OCI-M1 (cell line): ENCODE measurements at regions not wholly inside any gene's neighbourhood (a gene's known extent, or its start where the extent isn't known, plus 50 kb on each side); places are given as distances from the start of the nearest gene placed in this dataset.

Experiments used
- DNase-seq: peaks from one replicate; lab custom pipeline; 2025; lab: John Stamatoyannopoulos, UW

GRCh38 chr18:78113136-78113939 is 863.7 kb downstream of the GALR1 start:
- no peak for DNase-seq

DNA sequence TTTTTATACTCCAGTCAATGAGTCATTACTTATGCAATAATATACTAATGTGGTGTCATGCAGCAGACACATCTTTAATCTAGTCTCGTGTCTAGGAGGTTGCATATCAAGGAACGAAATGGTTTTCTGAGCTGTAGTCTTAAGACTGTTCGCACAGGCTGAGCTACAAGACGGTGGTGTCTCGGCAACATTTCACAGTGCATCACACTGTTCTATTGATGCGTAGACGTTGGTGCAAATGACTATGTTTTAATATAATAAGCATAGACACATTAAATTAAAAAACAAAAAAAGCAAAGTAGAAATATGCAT is 864.2 kb downstream of the GALR1 start:
- DNase-seq, result no peak

GRCh38 chr18:78115896-78116561 is 863.6 kb upstream of the SALL3 start:
- DNase-seq, result no peak

DNA sequence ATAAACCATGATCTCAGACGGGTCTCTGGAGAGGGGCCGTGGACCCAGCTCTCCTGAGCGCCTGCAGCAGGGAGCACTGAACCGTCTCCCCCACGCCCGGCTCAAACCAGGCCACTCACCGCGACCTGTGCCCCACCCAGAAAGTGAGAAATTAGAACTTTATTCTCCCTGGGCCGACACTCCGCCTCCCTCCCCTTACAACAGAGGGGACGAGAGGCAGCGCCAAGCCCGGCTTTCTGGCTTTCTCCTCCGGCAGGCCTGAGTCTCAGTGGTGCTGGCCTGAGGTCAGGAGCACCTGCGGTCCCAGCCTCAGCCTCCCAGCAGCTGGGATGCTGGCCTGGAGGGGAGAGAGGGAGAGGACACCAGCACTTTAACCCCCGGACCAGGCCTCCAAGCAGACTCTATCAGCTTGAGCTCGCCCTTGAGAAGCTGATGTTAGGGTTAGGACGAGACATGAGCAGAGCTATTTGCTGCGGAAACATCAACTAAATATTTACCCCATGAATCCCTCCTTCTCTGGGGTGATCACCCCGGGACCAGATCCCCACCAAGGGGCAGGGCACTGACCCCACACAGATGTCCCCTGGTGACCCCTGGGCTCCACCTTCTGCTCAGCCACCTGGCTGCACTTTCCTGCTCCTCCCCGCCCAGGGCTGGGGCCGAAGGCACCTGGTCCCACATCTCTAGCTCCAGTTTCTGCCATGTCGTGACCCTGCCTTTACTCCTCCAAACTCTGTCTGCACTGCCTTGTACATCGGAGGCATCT is 856.3 kb upstream of the SALL3 start:
- DNase-seq, result no peak

GRCh38 chr18:78123926-78124797 is 855.5 kb upstream of the SALL3 start:
- DNase-seq, result no peak

- DNase-seq, result no peak
Observed at GRCh38 chr18:78125206-78125896, 854.3 kb upstream of the SALL3 start.

GRCh38 chr18:78126106-78126505 is 853.5 kb upstream of the SALL3 start:
- DNase-seq, result no peak

DNA sequence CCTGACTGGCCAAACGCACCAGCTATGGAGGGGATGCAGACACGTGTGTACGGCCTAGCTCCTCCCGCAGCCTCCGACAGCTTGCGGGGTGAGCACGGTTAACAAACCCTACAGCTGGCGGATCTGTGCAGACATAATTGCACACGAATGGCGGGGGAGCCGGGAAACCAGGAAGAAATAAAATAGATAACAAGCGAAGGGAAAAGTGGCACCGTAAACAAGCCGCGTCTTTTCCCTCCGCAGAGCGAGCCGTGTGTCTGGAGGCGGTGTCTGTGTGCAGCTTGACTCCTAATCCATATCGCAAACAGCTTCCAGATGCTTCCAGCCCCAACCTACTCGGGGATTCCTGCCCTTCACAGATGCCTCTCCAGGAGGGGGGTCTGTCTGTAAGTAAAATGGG is 853.1 kb upstream of the SALL3 start:
- no peak for DNase-seq

DNA sequence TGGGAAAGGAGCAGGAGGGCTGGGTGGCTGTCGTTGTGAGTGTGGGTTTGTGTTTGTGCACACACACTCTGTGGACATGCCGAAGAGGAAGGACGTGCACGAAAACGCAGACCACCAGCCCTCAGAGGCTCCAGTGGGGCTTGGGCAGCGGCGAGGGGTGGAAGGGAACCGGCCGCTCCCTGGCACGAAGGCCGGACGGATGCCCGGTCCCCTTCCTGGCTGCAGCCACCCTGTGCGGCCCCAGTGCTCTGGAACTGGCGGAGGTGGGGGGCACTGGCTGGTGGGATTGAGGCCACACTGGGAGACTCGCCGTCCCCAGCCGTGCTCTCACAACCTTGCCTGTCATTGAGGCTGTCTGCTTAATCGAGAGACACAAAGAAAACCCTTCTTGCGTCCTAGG is 852.6 kb upstream of the SALL3 start:
- no peak for DNase-seq

- no peak for DNase-seq
Observed at GRCh38 chr18:78128004-78128403, 851.6 kb upstream of the SALL3 start.

DNA sequence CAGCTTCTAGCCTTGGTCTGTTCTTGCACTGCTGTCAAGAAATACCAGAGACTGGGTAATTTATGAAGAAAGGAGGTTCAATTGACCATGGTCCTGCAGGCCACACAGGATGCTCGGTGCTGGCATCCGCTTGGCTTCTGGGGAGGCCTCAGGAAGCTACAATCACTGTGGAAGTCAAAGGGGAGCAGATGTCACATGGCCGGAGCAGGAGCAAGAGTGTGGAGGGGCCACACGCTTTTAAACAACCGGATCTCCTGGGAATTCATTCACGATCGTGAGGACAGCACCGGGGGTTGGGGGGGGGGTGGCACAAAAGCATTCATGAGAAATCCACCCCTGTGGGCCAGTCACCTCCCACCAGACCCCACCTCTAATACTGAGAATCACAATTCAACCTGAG is 850.4 kb upstream of the SALL3 start:
- no peak for DNase-seq

DNA sequence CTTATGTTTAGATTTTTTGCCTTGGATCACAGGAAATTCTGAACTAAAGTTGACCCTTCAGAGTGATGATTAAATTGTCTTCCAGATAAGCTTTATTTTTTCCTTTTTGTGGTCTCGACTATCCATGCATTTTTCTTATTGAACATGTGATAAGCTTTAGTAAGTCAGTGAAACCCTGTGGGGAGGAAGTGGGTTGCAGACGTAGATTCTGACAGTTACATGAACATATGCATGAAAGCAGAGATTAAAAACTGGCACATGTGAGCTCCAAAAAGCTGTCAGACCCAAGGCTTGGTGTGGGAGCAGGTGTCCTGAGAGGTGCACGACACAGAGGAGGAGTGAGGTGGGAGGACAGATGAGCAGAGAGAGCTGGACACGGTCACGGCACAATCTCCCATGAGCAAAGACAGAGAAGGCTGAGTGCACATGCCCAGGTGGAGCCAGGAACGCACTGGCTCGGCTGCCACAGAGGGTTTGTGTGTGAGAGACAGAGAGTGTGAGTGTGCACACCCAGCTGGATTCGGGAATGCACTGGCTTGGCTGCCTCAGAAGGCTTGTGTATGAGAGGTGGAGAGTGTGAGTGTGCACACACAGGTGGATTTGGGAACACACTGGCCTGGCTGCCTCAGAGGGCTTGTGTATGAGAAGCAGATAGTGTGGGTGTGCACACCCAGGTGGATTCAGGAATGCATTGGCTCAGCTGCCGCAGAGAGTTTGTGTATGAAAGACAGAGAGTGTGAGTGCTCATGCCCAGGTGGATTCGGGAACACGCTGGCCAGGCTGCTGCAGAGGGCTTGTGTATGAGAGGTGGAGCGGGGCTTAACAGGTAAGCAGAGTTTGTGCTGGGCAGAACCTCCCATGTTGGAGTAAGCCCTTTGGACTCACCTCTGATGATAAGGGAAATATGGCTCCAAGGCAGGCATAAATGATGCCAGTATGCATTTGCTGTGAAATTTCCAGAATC is 849.1 kb upstream of the SALL3 start:
- DNase-seq, result no peak

- no peak for DNase-seq
Observed at GRCh38 chr18:78133729-78134128, 845.9 kb upstream of the SALL3 start.

GRCh38 chr18:78136986-78137385 is 842.6 kb upstream of the SALL3 start:
- no peak for DNase-seq

- no peak for DNase-seq
Observed at GRCh38 chr18:78138983-78139496, 840.6 kb upstream of the SALL3 start.

GRCh38 chr18:78140294-78140693 is 839.3 kb upstream of the SALL3 start:
- no peak for DNase-seq

- no peak for DNase-seq
Observed at GRCh38 chr18:78144669-78145068, 834.9 kb upstream of the SALL3 start.

- no peak for DNase-seq
Observed at GRCh38 chr18:78145096-78145495, 834.5 kb upstream of the SALL3 start.

- DNase-seq, result no peak
Observed at GRCh38 chr18:78146136-78147085, 833.2 kb upstream of the SALL3 start.
